GM23338 (cell line): ENCODE measurements at regions not wholly inside any gene's neighbourhood (a gene's known extent, or its start where the extent isn't known, plus 50 kb on each side); places are given as distances from the start of the nearest gene placed in this dataset.

Experiments used
- ATAC-seq: fragments of 200-7000 bp; cut with Tn5 transposase; 3 replicates; pipeline ENCODE4 v1.9.1; 2020
- DNase-seq: peaks from one replicate; pipeline ENCODE4 v3.0.0-alpha.2; 2015; ENCODE audit warnings: low spot score
- H2AFZ ChIP-seq: fragments of 200-600 bp; sonication (generic); 2 replicates; pipeline ENCODE4 v1.8.0; 2016; ENCODE audit warnings: antibody characterized with exemption, mild to moderate bottlenecking, moderate library complexity
- H3F3A ChIP-seq: fragments of 200-600 bp; sonication (generic); replicated peaks from 2 replicates; pipeline ENCODE4 v1.8.0; 2017; ENCODE audit warnings: antibody characterized with exemption, mixed run types, low read depth
- H3K27ac ChIP-seq: fragments of 200-600 bp; sonication (generic); 2 replicates; pipeline ENCODE4 v1.6.1; 2016; ENCODE audit warnings: low read depth
- H3K27me3 ChIP-seq: fragments of 200-600 bp; sonication (generic); 2 replicates; pipeline ENCODE4 v1.8.0; 2016; ENCODE audit warnings: mild to moderate bottlenecking, mixed run types, moderate library complexity; ENCODE audit not compliant: insufficient read depth
- H3K36me3 ChIP-seq: fragments of 200-600 bp; sonication (generic); 2 replicates; pipeline ENCODE4 v1.8.0; 2016; ENCODE audit warnings: mild to moderate bottlenecking; ENCODE audit not compliant: insufficient read depth
- H3K4me1 ChIP-seq: fragments of 200-600 bp; sonication (generic); 2 replicates; pipeline ENCODE4 v1.8.0; 2016; ENCODE audit warnings: mild to moderate bottlenecking, moderate library complexity; ENCODE audit not compliant: insufficient read depth
- H3K4me2 ChIP-seq: fragments of 200-600 bp; sonication (generic); 2 replicates; pipeline ENCODE4 v1.7.1; 2017; ENCODE audit warnings: mixed run types
- H3K4me3 ChIP-seq: fragments of 200-600 bp; sonication (generic); 2 replicates; pipeline ENCODE4 v1.6.1; 2016; ENCODE audit warnings: mixed run types
- H3K79me2 ChIP-seq: fragments of 200-600 bp; sonication (generic); replicated peaks from 2 replicates; pipeline ENCODE4 v1.8.0; 2017; ENCODE audit warnings: mild to moderate bottlenecking; ENCODE audit not compliant: insufficient read depth
- H3K9me2 ChIP-seq: fragments of 200-600 bp; sonication (generic); 2 replicates; pipeline ENCODE4 v1.8.0; 2017; ENCODE audit not compliant: insufficient read depth
- H4K20me1 ChIP-seq: fragments of 200-600 bp; sonication (generic); replicated peaks from 2 replicates; pipeline ENCODE4 v1.8.0; 2017; ENCODE audit warnings: mild to moderate bottlenecking; ENCODE audit not compliant: insufficient read depth
- H3K27ac Mint-ChIP-seq: 2 replicates; pipeline ENCODE4 v1.8.0; 2020; ENCODE audit warnings: inconsistent platforms, mild to moderate bottlenecking, moderate library complexity, mixed read lengths
- H3K27me3 Mint-ChIP-seq: 3 replicates; pipeline ENCODE4 v1.8.0; 2022; ENCODE audit warnings: low read depth, mild to moderate bottlenecking, moderate library complexity, mixed read lengths, inconsistent platforms; ENCODE audit not compliant: insufficient read depth, poor library complexity
- H3K36me3 Mint-ChIP-seq: 3 replicates; pipeline ENCODE4 v1.8.0; 2021; ENCODE audit warnings: low read depth, mild to moderate bottlenecking, inconsistent platforms, moderate library complexity, mixed read lengths
- H3K4me1 Mint-ChIP-seq: 3 replicates; pipeline ENCODE4 v1.8.0; 2020; ENCODE audit warnings: mild to moderate bottlenecking, inconsistent platforms, mixed read lengths
- H3K4me3 Mint-ChIP-seq: 3 replicates; pipeline ENCODE4 v1.8.0; 2021; ENCODE audit warnings: moderate library complexity, mild to moderate bottlenecking, inconsistent platforms, mixed read lengths
- H3K9me3 Mint-ChIP-seq: 3 replicates; pipeline ENCODE4 v1.8.0; 2020; ENCODE audit warnings: moderate library complexity, mild to moderate bottlenecking, inconsistent platforms, mixed read lengths
- CREB1 ChIP-seq: fragments of 250-450 bp; sonication (Bioruptor Pico); IDR thresholded peaks from 2 replicates; pipeline ENCODE4 v1.5.0; 2020; ENCODE audit warnings: low read depth, mild to moderate bottlenecking, moderate library complexity
- EZH2 ChIP-seq: fragments of 200-600 bp; sonication (generic); IDR thresholded peaks from one replicate; pipeline ENCODE4 v1.8.0; 2017; ENCODE audit warnings: antibody characterized with exemption, mild to moderate bottlenecking, low read depth; ENCODE audit not compliant: unreplicated experiment
- EZH2phosphoT487 ChIP-seq: fragments of 200-600 bp; sonication (generic); IDR thresholded peaks from one replicate; pipeline ENCODE4 v1.8.1; 2018; ENCODE audit warnings: antibody characterized with exemption; ENCODE audit not compliant: unreplicated experiment
- JUNB ChIP-seq: IDR thresholded peaks from one replicate; pipeline ENCODE4 v1.6.1; 2016; ENCODE audit warnings: antibody characterized with exemption; ENCODE audit not compliant: unreplicated experiment
- NANOG ChIP-seq: IDR thresholded peaks from 2 replicates; pipeline ENCODE4 v1.6.1; 2016; ENCODE audit warnings: antibody characterized with exemption, borderline replicate concordance
- POLR2AphosphoS5 ChIP-seq: IDR thresholded peaks from 2 replicates; pipeline ENCODE4 v1.6.1; 2016; ENCODE audit warnings: antibody characterized with exemption, low read depth
- STAT1 ChIP-seq: IDR thresholded peaks from one replicate; pipeline ENCODE4 v1.6.1; 2016; ENCODE audit warnings: antibody characterized with exemption; ENCODE audit not compliant: unreplicated experiment
- ZNF114 ChIP-seq: fragments of 250-450 bp; sonication (Bioruptor Pico); IDR thresholded peaks from 2 replicates; pipeline ENCODE4 v1.5.0; 2020; ENCODE audit warnings: mild to moderate bottlenecking, moderate library complexity
- ZNF331 ChIP-seq: fragments of 250-450 bp; sonication (Bioruptor Pico); IDR thresholded peaks from 2 replicates; pipeline ENCODE4 v1.5.0; 2020; ENCODE audit warnings: low read depth, mild to moderate bottlenecking, moderate library complexity
- TF ChIP-seq, protein P1 (sequence below): IDR thresholded peaks from one replicate; pipeline ENCODE4 v1.6.1; 2018; ENCODE audit warnings: antibody characterized with exemption; ENCODE audit not compliant: unreplicated experiment
- TF ChIP-seq, protein P2 (sequence below): fragments of 250-450 bp; sonication (Bioruptor Pico); IDR thresholded peaks from 2 replicates; pipeline ENCODE4 v1.5.0; 2020; ENCODE audit warnings: mild to moderate bottlenecking, moderate library complexity
- TF ChIP-seq, protein P3 (sequence below): IDR thresholded peaks from 2 replicates; pipeline ENCODE4 v1.6.1; 2016; ENCODE audit warnings: antibody characterized with exemption
- TF ChIP-seq, protein P4 (sequence below), 2 experiments: fragments of 200-600 bp in 1 of 2; sonication (generic) in 1 of 2; conservative IDR thresholded peaks; 2 replicates each; pipeline versions ENCODE4 v1.5.1 to v1.6.1; 2016 to 2017; ENCODE audit warnings: antibody characterized with exemption in 2 of 2, low read depth in 2 of 2, mild to moderate bottlenecking in 2 of 2, moderate library complexity in 1 of 2

DNA sequence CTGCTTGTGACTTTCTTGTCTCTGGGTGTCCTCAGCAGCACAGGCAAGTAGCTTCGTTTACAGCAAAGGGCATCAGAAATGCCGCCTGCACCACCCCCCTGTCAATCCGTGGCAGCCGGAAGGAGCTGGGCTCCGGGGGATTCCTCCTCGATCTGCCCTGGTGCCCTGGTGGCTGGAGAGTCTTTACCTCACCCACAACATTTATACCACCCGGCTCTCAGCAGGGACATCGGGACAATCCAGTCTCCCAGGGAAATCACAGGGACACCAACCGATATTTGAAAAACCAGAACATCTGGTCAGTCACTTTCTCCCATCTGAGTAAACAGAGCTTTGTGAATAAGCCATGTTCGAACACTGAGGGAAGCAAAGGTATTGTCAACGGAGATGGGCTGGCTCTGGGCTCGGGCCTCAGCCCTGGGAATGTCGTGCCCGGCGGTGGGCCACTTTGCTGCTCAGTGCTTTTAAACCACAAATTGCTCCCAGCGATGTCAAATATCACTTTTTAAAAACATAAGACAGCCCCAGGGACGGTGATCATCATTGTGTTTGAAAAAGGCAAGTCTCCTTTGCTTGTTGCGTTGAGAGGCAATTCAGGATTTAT, 210.0 kb upstream of the SALL3 start:
- H3K9me2 ChIP-seq, result no peaks in the 10 kb centered on the region
- peaks cover 24% of the 10 kb centered on the region for H3K36me3 Mint-ChIP-seq
- H3K27me3 Mint-ChIP-seq, result peaks cover 17% of the 10 kb centered on the region
- no peak overlapping the region for H3K27ac ChIP-seq
- no peak overlapping the region for H2AFZ ChIP-seq
- no peak overlapping the region for H3K4me3 ChIP-seq
- peaks cover 6% of the 10 kb centered on the region; the same call in 1 of the 3 replicates for H3K4me1 Mint-ChIP-seq
- peaks cover 92% of the 10 kb centered on the region for H3K9me3 Mint-ChIP-seq
- no peak overlapping the region for H3K27ac Mint-ChIP-seq
- DNase-seq (no peak), ATAC-seq (no peak)
- H3K79me2 ChIP-seq, result no peaks in the 10 kb centered on the region
- no peaks in the 10 kb centered on the region for H3K36me3 ChIP-seq
- H3K4me1 ChIP-seq, result no peaks in the 10 kb centered on the region
- no peaks in the 10 kb centered on the region for H4K20me1 ChIP-seq
- no peak overlapping the region for H3K4me3 Mint-ChIP-seq
- no peaks in the 10 kb centered on the region for H3F3A ChIP-seq
- no peak overlapping the region for H3K4me2 ChIP-seq
- no peaks in the 10 kb centered on the region for H3K27me3 ChIP-seq
- TF ChIP-seq ZNF331 (CRISPR knock-in tag) (no peak), EZH2 (no peak), EZH2phosphoT487 (no peak), ZNF114 (no peak), JUNB (no peak), NANOG (no peak), POLR2AphosphoS5 (no peak), CREB1 (CRISPR knock-in tag) (no peak), STAT1 (no peak)
- TF ChIP-seq, protein P1, sequence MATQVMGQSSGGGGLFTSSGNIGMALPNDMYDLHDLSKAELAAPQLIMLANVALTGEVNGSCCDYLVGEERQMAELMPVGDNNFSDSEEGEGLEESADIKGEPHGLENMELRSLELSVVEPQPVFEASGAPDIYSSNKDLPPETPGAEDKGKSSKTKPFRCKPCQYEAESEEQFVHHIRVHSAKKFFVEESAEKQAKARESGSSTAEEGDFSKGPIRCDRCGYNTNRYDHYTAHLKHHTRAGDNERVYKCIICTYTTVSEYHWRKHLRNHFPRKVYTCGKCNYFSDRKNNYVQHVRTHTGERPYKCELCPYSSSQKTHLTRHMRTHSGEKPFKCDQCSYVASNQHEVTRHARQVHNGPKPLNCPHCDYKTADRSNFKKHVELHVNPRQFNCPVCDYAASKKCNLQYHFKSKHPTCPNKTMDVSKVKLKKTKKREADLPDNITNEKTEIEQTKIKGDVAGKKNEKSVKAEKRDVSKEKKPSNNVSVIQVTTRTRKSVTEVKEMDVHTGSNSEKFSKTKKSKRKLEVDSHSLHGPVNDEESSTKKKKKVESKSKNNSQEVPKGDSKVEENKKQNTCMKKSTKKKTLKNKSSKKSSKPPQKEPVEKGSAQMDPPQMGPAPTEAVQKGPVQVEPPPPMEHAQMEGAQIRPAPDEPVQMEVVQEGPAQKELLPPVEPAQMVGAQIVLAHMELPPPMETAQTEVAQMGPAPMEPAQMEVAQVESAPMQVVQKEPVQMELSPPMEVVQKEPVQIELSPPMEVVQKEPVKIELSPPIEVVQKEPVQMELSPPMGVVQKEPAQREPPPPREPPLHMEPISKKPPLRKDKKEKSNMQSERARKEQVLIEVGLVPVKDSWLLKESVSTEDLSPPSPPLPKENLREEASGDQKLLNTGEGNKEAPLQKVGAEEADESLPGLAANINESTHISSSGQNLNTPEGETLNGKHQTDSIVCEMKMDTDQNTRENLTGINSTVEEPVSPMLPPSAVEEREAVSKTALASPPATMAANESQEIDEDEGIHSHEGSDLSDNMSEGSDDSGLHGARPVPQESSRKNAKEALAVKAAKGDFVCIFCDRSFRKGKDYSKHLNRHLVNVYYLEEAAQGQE, result no peak
- TF ChIP-seq, protein P2, sequence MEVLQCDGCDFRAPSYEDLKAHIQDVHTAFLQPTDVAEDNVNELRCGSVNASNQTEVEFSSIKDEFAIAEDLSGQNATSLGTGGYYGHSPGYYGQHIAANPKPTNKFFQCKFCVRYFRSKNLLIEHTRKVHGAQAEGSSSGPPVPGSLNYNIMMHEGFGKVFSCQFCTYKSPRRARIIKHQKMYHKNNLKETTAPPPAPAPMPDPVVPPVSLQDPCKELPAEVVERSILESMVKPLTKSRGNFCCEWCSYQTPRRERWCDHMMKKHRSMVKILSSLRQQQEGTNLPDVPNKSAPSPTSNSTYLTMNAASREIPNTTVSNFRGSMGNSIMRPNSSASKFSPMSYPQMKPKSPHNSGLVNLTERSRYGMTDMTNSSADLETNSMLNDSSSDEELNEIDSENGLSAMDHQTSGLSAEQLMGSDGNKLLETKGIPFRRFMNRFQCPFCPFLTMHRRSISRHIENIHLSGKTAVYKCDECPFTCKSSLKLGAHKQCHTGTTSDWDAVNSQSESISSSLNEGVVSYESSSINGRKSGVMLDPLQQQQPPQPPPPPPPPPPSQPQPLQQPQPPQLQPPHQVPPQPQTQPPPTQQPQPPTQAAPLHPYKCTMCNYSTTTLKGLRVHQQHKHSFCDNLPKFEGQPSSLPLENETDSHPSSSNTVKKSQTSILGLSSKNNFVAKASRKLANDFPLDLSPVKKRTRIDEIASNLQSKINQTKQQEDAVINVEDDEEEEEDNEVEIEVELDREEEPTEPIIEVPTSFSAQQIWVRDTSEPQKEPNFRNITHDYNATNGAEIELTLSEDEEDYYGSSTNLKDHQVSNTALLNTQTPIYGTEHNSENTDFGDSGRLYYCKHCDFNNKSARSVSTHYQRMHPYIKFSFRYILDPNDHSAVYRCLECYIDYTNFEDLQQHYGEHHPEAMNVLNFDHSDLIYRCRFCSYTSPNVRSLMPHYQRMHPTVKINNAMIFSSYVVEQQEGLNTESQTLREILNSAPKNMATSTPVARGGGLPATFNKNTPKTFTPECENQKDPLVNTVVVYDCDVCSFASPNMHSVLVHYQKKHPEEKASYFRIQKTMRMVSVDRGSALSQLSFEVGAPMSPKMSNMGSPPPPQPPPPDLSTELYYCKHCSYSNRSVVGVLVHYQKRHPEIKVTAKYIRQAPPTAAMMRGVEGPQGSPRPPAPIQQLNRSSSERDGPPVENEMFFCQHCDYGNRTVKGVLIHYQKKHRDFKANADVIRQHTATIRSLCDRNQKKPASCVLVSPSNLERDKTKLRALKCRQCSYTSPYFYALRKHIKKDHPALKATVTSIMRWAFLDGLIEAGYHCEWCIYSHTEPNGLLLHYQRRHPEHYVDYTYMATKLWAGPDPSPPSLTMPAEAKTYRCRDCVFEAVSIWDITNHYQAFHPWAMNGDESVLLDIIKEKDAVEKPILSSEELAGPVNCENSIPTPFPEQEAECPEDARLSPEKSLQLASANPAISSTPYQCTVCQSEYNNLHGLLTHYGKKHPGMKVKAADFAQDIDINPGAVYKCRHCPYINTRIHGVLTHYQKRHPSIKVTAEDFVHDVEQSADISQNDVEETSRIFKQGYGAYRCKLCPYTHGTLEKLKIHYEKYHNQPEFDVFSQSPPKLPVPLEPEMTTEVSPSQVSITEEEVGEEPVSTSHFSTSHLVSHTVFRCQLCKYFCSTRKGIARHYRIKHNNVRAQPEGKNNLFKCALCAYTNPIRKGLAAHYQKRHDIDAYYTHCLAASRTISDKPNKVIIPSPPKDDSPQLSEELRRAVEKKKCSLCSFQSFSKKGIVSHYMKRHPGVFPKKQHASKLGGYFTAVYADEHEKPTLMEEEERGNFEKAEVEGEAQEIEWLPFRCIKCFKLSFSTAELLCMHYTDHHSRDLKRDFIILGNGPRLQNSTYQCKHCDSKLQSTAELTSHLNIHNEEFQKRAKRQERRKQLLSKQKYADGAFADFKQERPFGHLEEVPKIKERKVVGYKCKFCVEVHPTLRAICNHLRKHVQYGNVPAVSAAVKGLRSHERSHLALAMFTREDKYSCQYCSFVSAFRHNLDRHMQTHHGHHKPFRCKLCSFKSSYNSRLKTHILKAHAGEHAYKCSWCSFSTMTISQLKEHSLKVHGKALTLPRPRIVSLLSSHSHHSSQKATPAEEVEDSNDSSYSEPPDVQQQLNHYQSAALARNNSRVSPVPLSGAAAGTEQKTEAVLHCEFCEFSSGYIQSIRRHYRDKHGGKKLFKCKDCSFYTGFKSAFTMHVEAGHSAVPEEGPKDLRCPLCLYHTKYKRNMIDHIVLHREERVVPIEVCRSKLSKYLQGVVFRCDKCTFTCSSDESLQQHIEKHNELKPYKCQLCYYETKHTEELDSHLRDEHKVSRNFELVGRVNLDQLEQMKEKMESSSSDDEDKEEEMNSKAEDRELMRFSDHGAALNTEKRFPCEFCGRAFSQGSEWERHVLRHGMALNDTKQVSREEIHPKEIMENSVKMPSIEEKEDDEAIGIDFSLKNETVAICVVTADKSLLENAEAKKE (CRISPR knock-in tag), result no peak
- TF ChIP-seq, protein P3, sequence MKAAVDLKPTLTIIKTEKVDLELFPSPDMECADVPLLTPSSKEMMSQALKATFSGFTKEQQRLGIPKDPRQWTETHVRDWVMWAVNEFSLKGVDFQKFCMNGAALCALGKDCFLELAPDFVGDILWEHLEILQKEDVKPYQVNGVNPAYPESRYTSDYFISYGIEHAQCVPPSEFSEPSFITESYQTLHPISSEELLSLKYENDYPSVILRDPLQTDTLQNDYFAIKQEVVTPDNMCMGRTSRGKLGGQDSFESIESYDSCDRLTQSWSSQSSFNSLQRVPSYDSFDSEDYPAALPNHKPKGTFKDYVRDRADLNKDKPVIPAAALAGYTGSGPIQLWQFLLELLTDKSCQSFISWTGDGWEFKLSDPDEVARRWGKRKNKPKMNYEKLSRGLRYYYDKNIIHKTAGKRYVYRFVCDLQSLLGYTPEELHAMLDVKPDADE, result no peak
- TF ChIP-seq, protein P4, sequence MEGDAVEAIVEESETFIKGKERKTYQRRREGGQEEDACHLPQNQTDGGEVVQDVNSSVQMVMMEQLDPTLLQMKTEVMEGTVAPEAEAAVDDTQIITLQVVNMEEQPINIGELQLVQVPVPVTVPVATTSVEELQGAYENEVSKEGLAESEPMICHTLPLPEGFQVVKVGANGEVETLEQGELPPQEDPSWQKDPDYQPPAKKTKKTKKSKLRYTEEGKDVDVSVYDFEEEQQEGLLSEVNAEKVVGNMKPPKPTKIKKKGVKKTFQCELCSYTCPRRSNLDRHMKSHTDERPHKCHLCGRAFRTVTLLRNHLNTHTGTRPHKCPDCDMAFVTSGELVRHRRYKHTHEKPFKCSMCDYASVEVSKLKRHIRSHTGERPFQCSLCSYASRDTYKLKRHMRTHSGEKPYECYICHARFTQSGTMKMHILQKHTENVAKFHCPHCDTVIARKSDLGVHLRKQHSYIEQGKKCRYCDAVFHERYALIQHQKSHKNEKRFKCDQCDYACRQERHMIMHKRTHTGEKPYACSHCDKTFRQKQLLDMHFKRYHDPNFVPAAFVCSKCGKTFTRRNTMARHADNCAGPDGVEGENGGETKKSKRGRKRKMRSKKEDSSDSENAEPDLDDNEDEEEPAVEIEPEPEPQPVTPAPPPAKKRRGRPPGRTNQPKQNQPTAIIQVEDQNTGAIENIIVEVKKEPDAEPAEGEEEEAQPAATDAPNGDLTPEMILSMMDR (conservative IDR thresholded peaks at IDR 0.05; ENCODE audit: low read depth in 2 of 2), result no peak
